Left forelimb (tissue), 1 donor: ENCODE measurements at regions not wholly inside any gene's neighbourhood (a gene's known extent, or its start where the extent isn't known, plus 50 kb on each side); places are given as distances from the start of the nearest gene placed in this dataset.
"Not testable (repeated sequence)": the region's sequence is repeated elsewhere in the genome, so short reads cannot be mapped to it uniquely, and the experiment has no call there.

Source experiments
- DNase-seq: peaks from one replicate; pipeline ENCODE4 v3.0.0-alpha.2; 2018; ENCODE audit warnings: low spot score

- DNase-seq, result no peak
Observed at GRCh38 chr18:70808481-70809056, 519.7 kb downstream of the SOCS6 start.

GRCh38 chr18:70781860-70782453 lies 493.1 kb downstream of the SOCS6 start:
- no peak for DNase-seq

GRCh38 chr18:70766254-70766653 lies 477.4 kb downstream of the SOCS6 start:
- not testable (repeated sequence) for DNase-seq

GRCh38 chr18:70762812-70763211 lies 474.0 kb downstream of the SOCS6 start:
- DNase-seq, result no peak

- DNase-seq, result no peak
Observed at GRCh38 chr18:70758780-70759179, 469.9 kb downstream of the SOCS6 start.

GRCh38 chr18:70754486-70754885 lies 465.6 kb downstream of the SOCS6 start:
- DNase-seq, result no peak

- DNase-seq, result no peak
Observed at GRCh38 chr18:70732916-70733315, 444.1 kb downstream of the SOCS6 start.

- DNase-seq, result no peak
Observed at GRCh38 chr18:70732188-70732587, 443.3 kb downstream of the SOCS6 start.

- DNase-seq, result no peak
Observed at GRCh38 chr18:70720607-70721006, 431.8 kb downstream of the SOCS6 start.

GRCh38 chr18:70709720-70710119 lies 420.9 kb downstream of the SOCS6 start:
- DNase-seq, result no peak

- DNase-seq, result no peak
Observed at GRCh38 chr18:70709144-70709543, 420.3 kb downstream of the SOCS6 start.

GRCh38 chr18:70705831-70706416 lies 417.1 kb downstream of the SOCS6 start:
- no peak for DNase-seq

GRCh38 chr18:70700496-70700895 lies 411.7 kb downstream of the SOCS6 start:
- no peak for DNase-seq

- no peak for DNase-seq
Observed at GRCh38 chr18:70698574-70698973, 409.7 kb downstream of the SOCS6 start.

- DNase-seq, result no peak
Observed at GRCh38 chr18:70693246-70693645, 404.4 kb downstream of the SOCS6 start.

GRCh38 chr18:70689765-70690164 lies 400.9 kb downstream of the SOCS6 start:
- not testable (repeated sequence) for DNase-seq

GRCh38 chr18:70688286-70688685 lies 399.4 kb downstream of the SOCS6 start:
- DNase-seq, result no peak

GRCh38 chr18:70684821-70685220 lies 396.0 kb downstream of the SOCS6 start:
- DNase-seq, result no peak

- no peak for DNase-seq
Observed at GRCh38 chr18:70683263-70683662, 394.4 kb downstream of the SOCS6 start.

GRCh38 chr18:70674896-70675295 lies 386.1 kb downstream of the SOCS6 start:
- DNase-seq, result no peak

- no peak for DNase-seq
Observed at GRCh38 chr18:70673831-70674230, 385.0 kb downstream of the SOCS6 start.

GRCh38 chr18:70672581-70672980 lies 383.7 kb downstream of the SOCS6 start:
- DNase-seq, result no peak

GRCh38 chr18:70671889-70672565 lies 383.2 kb downstream of the SOCS6 start:
- DNase-seq, result no peak
